ENCODE measurements at regions not wholly inside any gene's neighbourhood (a gene's known extent, or its start where the extent isn't known, plus 50 kb on each side); places are given as distances from the start of the nearest gene placed in this dataset.
A peak's percentile ranks its signal among the peaks of the same experiment; 100 is the strongest.

DNA sequence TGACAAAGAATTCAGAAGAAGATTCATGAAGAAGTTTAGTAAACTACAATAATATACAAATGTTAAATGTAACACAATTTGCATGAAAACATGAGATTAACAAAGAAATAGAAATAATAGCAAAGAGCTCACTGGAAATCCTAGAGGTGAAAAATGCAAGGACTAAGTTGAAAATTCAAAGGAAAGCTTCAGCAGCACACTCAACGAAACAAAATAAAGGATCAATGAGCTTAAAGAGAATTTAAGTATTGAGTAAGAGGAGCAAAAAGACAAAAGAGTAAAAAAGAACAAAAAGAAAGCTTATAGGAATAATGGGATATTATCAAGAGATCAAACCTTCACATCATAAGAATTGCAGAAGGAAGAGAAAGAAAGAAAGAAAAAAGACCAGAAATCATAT lies 583.8 kb upstream of the NECTIN3 start:
- H3K4me1 ChIP-seq, result no peaks in the 10 kb centered on the region
- H3K4me3 ChIP-seq, result no peak overlapping the region
- no peaks in the 10 kb centered on the region for H3K36me3 ChIP-seq
- ATAC-seq (no peak), DNase-seq (no peak), FAIRE-seq (no peak)
- intact Hi-C loops (cut with DNase I), result no loop called here
- no peaks in the 10 kb centered on the region for H3K9me3 ChIP-seq
- 82% methylated on average over 1 of the region's 1 CpG for WGBS, 2 donors
- TF ChIP-seq CTCF (IDR thresholded peaks at IDR 0.05), result no peak
- H3K27me3 ChIP-seq, result no peaks in the 10 kb centered on the region
- no peak overlapping the region for H3K27ac ChIP-seq

DNA sequence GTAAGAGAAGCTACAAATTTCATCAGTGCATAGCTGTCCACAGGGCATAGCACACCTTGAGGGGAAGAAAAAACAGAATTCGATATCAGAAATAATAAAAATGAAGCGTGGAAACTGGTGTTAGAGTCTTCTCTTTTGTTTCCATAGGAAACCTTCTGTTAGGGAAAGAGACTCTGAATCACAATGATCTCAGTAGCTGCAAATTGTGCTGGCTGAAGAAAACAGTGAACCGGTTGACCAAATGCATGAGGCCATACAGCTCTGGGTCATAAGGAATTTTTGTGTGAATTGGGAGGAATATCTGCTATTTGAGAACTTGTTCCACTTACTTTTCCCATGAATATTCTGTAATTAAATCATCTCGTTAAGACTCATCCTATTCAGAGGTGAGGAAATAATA lies 580.2 kb upstream of the NECTIN3 start:
- FAIRE-seq, result no peak
- 92 to 94% methylated on average over 4 of the region's 4 CpGs for WGBS, 2 donors

GRCh38 chr3:110492876-110493275 lies 578.7 kb upstream of the NECTIN3 start:
- Histone ChIP-seq H3K36me3 (no peaks in the 10 kb centered on the region), H3K4me1 (no peaks in the 10 kb centered on the region), H3K27me3 (no peaks in the 10 kb centered on the region), H3K27ac (no peak overlapping the region), H3K9me3 (no peaks in the 10 kb centered on the region), H3K4me3 (no peak overlapping the region)
- FAIRE-seq (no peak), DNase-seq (no peak), ATAC-seq (no peak)
- intact Hi-C loops (cut with DNase I), result no loop called here
- WGBS, 2 donors, result 73 to 81% methylated on average over 2 of the region's 2 CpGs
- TF ChIP-seq CTCF (IDR thresholded peaks at IDR 0.05), result no peak

More for the DNA sequence above, 580.2 kb upstream of the NECTIN3 start:
- no peak for ATAC-seq
- no peaks in the 10 kb centered on the region for H3K27me3 ChIP-seq
- no peaks in the 10 kb centered on the region for H3K4me1 ChIP-seq
- TF ChIP-seq CTCF (IDR thresholded peaks at IDR 0.05), result no peak
- no peaks in the 10 kb centered on the region for H3K36me3 ChIP-seq
- no peak overlapping the region for H3K4me3 ChIP-seq
- no peaks in the 10 kb centered on the region for H3K9me3 ChIP-seq
- intact Hi-C loops (cut with DNase I), result no loop called here
- no peak overlapping the region for H3K27ac ChIP-seq
- no peak for DNase-seq

DNA sequence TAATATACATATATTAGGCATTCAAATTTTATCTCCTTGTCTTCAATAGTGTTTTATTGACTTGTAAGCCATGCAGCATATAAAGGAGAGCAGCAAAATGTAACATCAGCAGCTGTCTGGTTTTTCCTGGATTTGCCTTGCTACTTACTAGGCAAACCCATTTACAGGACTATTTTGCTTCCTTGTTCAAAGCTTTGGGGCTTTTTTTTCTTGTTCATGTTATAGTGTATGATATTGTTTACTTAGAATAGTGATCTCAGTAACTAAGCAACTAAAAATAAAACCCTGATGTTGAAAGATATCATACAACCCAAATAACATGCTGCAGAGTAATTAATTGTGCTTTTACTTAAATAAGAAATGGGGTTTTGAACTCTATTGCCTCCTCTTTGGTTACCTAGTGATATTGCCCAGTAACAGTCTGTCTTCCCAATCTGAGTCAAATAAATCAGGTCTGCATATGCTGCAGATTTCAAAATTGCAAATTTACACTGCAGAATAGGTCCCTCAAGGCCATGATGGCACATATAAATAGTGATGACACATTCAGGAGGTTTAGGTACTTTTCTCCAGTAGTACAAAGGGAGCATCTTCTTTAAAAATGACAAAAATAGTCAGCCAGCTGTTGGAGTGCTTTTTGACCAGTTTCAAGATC lies 578.1 kb upstream of the NECTIN3 start:
- no peak overlapping the region for H3K4me3 ChIP-seq
- no peaks in the 10 kb centered on the region for H3K9me3 ChIP-seq
- ATAC-seq (peak in 2 of 4 donors; percentile 50 to 87), DNase-seq (no peak), FAIRE-seq (no peak)
- TF ChIP-seq CTCF (IDR thresholded peaks at IDR 0.05), result no peak
- intact Hi-C loops (cut with DNase I), result no loop called here
- no peaks in the 10 kb centered on the region for H3K27me3 ChIP-seq
- H3K27ac ChIP-seq, result no peak overlapping the region
- H3K36me3 ChIP-seq, result no peaks in the 10 kb centered on the region
- no peaks in the 10 kb centered on the region for H3K4me1 ChIP-seq

DNA sequence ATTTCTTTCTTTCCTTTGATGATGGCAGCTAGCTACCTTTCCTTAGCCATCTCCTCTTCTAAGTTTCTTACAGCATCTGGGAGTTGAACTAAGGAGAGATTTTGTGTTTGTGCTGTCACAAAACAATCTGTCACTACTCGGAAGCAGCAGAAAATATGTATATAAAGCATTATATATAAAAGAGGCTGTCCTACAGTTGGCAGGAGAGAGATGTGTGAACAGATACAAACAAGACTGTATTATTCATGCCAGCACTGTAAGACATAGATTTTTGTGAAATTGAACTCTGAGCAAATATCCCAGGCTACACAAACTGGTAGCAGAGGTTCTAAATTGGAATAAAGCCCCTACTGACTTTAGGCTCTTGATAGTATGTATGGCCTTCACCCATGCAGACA lies 577.5 kb upstream of the NECTIN3 start:
- no peak for ATAC-seq
- DNase-seq, result no peak
- Histone ChIP-seq H3K9me3 (no peaks in the 10 kb centered on the region), H3K4me1 (no peaks in the 10 kb centered on the region), H3K4me3 (no peak overlapping the region), H3K27ac (no peak overlapping the region), H3K36me3 (no peaks in the 10 kb centered on the region), H3K27me3 (no peaks in the 10 kb centered on the region)
- intact Hi-C loops (cut with DNase I), result no loop called here
- TF ChIP-seq CTCF (IDR thresholded peaks at IDR 0.05), result no peak
- FAIRE-seq, result no peak
- 83 to 95% methylated on average over 1 of the region's 1 CpG for WGBS, 2 donors

Data from pancreas (tissue), 10 donors.